Smooth muscle cell (in vitro differentiated cells): ENCODE measurements at regions not wholly inside any gene's neighbourhood (a gene's known extent, or its start where the extent isn't known, plus 50 kb on each side); places are given as distances from the start of the nearest gene placed in this dataset.

ENCODE experiments used
- DNase-seq: peaks from one replicate; lab custom pipeline; 2025; ENCODE audit not compliant: unreplicated experiment; lab: John Stamatoyannopoulos, UW
- H2AFZ ChIP-seq: fragments of 200-600 bp; sonication (generic); 2 replicates; pipeline ENCODE4 v1.6.0; 2016; ENCODE audit warnings: antibody characterized with exemption, low read depth, mild to moderate bottlenecking
- H3F3A ChIP-seq: fragments of 200-600 bp; sonication (generic); 2 replicates; pipeline ENCODE4 v1.6.0; 2017; ENCODE audit warnings: antibody characterized with exemption, low read depth
- H3K27ac ChIP-seq: fragments of 200-600 bp; sonication (generic); 2 replicates; pipeline ENCODE4 v1.5.1; 2016; ENCODE audit warnings: low read depth, mild to moderate bottlenecking
- H3K27me3 ChIP-seq: fragments of 200-600 bp; sonication (generic); 2 replicates; pipeline ENCODE4 v1.6.1; 2016; ENCODE audit warnings: low read depth, mild to moderate bottlenecking
- H3K36me3 ChIP-seq: fragments of 200-600 bp; sonication (generic); 2 replicates; pipeline ENCODE4 v1.5.1; 2016; ENCODE audit warnings: low read depth
- H3K4me1 ChIP-seq: fragments of 200-600 bp; sonication (generic); 2 replicates; pipeline ENCODE4 v1.5.1; 2016; ENCODE audit warnings: low read depth
- H3K4me2 ChIP-seq: fragments of 200-600 bp; sonication (generic); 2 replicates; pipeline ENCODE4 v1.6.0; 2016; ENCODE audit warnings: mild to moderate bottlenecking
- H3K4me3 ChIP-seq: fragments of 200-600 bp; sonication (generic); 2 replicates; pipeline ENCODE4 v1.5.1; 2016; ENCODE audit warnings: mild to moderate bottlenecking
- H3K79me2 ChIP-seq: fragments of 200-600 bp; sonication (generic); 2 replicates; pipeline ENCODE4 v1.6.0; 2016; ENCODE audit warnings: low read depth, mild to moderate bottlenecking
- H3K9ac ChIP-seq: fragments of 200-600 bp; sonication (generic); 2 replicates; pipeline ENCODE4 v1.6.0; 2016; ENCODE audit warnings: low read depth
- H3K9me3 ChIP-seq: fragments of 200-600 bp; sonication (generic); replicated peaks from 2 replicates; pipeline ENCODE4 v1.5.1; 2016; ENCODE audit warnings: low read depth
- H4K20me1 ChIP-seq: fragments of 200-600 bp; sonication (generic); 2 replicates; pipeline ENCODE4 v1.6.0; 2016; ENCODE audit warnings: low read depth
- CTCF ChIP-seq: fragments of 200-600 bp; sonication (generic); IDR thresholded peaks from 2 replicates; pipeline ENCODE4 v1.5.1; 2017; ENCODE audit warnings: borderline replicate concordance, mild to moderate bottlenecking, antibody characterized with exemption; ENCODE audit not compliant: insufficient read depth, poor library complexity, severe bottlenecking
- WGBS: methylation state at CpG from one replicate; pipeline ENCODE4 v1.1.7; 2016; ENCODE audit warnings: low lambda C conversion rate; 5-methylcytosine and 5-hydroxymethylcytosine counted together

- no peaks in the 10 kb centered on the region for H3K79me2 ChIP-seq
- no peak overlapping the region for H2AFZ ChIP-seq
- no peaks in the 10 kb centered on the region for H3K9me3 ChIP-seq
- no peak overlapping the region for H3K27ac ChIP-seq
- WGBS: 88% methylated on average over 8 of the region's 8 CpGs
- no peak for TF ChIP-seq CTCF
- H3K4me1 ChIP-seq: no peaks in the 10 kb centered on the region
- no peaks in the 10 kb centered on the region for H4K20me1 ChIP-seq
- DNase-seq: no peak
- no peak overlapping the region for H3K4me3 ChIP-seq
- no peak overlapping the region for H3K4me2 ChIP-seq
- no peaks in the 10 kb centered on the region for H3F3A ChIP-seq
- H3K9ac ChIP-seq: no peak overlapping the region
- H3K27me3 ChIP-seq: no peaks in the 10 kb centered on the region
- no peaks in the 10 kb centered on the region for H3K36me3 ChIP-seq
Measured at GRCh38 chr9:1832960-1833359, 182.2 kb upstream of the SMARCA2 start.

- Histone ChIP-seq H3K9ac (no peak overlapping the region), H3K79me2 (no peaks in the 10 kb centered on the region), H3F3A (no peaks in the 10 kb centered on the region), H4K20me1 (no peaks in the 10 kb centered on the region), H3K27me3 (no peaks in the 10 kb centered on the region), H3K4me2 (no peak overlapping the region), H3K27ac (no peak overlapping the region), H3K9me3 (no peaks in the 10 kb centered on the region), H2AFZ (no peak overlapping the region), H3K4me3 (no peak overlapping the region), H3K4me1 (no peaks in the 10 kb centered on the region), H3K36me3 (no peaks in the 10 kb centered on the region)
- 39% methylated on average over 6 of the region's 6 CpGs for WGBS
- DNase-seq: no peak
- peak; percentile 28 for TF ChIP-seq CTCF
Measured at GRCh38 chr9:1837453-1838084, 177.6 kb upstream of the SMARCA2 start.

GRCh38 chr9:1839909-1840308, 175.2 kb upstream of the SMARCA2 start:
- H3K27ac ChIP-seq: no peak overlapping the region
- H3K9ac ChIP-seq: no peak overlapping the region
- H3K27me3 ChIP-seq: no peaks in the 10 kb centered on the region
- DNase-seq: no peak
- no peak overlapping the region for H2AFZ ChIP-seq
- H3K4me3 ChIP-seq: no peak overlapping the region
- no peaks in the 10 kb centered on the region for H3F3A ChIP-seq
- no peak overlapping the region for H3K4me2 ChIP-seq
- no peaks in the 10 kb centered on the region for H3K36me3 ChIP-seq
- no peaks in the 10 kb centered on the region for H3K4me1 ChIP-seq
- no peak for TF ChIP-seq CTCF
- WGBS: 89% methylated on average over 6 of the region's 6 CpGs
- H3K9me3 ChIP-seq: no peaks in the 10 kb centered on the region
- no peaks in the 10 kb centered on the region for H3K79me2 ChIP-seq
- no peaks in the 10 kb centered on the region for H4K20me1 ChIP-seq

- TF ChIP-seq CTCF: no peak
- Histone ChIP-seq H3K4me2 (no peak overlapping the region), H3K36me3 (no peaks in the 10 kb centered on the region), H2AFZ (no peak overlapping the region), H3K27ac (no peak overlapping the region), H3K79me2 (no peaks in the 10 kb centered on the region), H3K27me3 (no peaks in the 10 kb centered on the region), H3F3A (no peaks in the 10 kb centered on the region), H4K20me1 (no peaks in the 10 kb centered on the region), H3K9me3 (no peaks in the 10 kb centered on the region), H3K4me1 (no peaks in the 10 kb centered on the region), H3K9ac (no peak overlapping the region), H3K4me3 (no peak overlapping the region)
- DNase-seq: no peak
- WGBS: 72% methylated on average over 2 of the region's 2 CpGs
Measured at GRCh38 chr9:1845425-1845824, 169.7 kb upstream of the SMARCA2 start.
